ENCODE measurements at regions not wholly inside any gene's neighbourhood (a gene's known extent, or its start where the extent isn't known, plus 50 kb on each side); places are given as distances from the start of the nearest gene placed in this dataset.
A peak's percentile ranks its signal among the peaks of the same experiment; 100 is the strongest.

DNA sequence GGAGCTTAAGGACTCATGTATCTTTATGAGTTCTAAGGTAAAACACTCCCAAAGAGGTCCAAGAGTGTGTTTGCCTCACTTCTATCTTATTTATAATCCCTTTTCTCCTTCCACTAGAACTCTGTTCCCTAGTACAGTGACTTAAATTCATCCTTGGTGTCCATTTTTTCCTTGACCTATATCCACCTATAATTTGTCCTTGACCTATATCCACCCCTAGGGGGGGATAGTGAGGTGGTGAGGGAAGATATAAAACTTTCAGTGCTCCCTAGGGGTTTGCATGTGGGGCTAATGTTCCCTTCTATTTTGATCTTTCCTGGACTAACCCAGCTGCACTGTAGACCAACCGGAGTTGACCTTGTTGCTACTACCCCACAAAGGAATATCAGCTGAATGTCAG, 83.5 kb upstream of the GNAQ start:
- TF ChIP-seq, protein P1, sequence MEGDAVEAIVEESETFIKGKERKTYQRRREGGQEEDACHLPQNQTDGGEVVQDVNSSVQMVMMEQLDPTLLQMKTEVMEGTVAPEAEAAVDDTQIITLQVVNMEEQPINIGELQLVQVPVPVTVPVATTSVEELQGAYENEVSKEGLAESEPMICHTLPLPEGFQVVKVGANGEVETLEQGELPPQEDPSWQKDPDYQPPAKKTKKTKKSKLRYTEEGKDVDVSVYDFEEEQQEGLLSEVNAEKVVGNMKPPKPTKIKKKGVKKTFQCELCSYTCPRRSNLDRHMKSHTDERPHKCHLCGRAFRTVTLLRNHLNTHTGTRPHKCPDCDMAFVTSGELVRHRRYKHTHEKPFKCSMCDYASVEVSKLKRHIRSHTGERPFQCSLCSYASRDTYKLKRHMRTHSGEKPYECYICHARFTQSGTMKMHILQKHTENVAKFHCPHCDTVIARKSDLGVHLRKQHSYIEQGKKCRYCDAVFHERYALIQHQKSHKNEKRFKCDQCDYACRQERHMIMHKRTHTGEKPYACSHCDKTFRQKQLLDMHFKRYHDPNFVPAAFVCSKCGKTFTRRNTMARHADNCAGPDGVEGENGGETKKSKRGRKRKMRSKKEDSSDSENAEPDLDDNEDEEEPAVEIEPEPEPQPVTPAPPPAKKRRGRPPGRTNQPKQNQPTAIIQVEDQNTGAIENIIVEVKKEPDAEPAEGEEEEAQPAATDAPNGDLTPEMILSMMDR (IDR thresholded peaks at IDR 0.05) = peak in 3 of 6 experiments; percentile 13 to 20 (median 20)
- TF ChIP-seq POLR2AphosphoS5 (IDR thresholded peaks at IDR 0.05) (no peak), EP300 (IDR thresholded peaks at IDR 0.05) (no peak), POLR2A (IDR thresholded peaks at IDR 0.05) (no peak)
